Rectal smooth muscle tissue (tissue), 1 donor: ENCODE measurements at regions not wholly inside any gene's neighbourhood (a gene's known extent, or its start where the extent isn't known, plus 50 kb on each side); places are given as distances from the start of the nearest gene placed in this dataset.

Source experiments
- H3K27ac ChIP-seq: one replicate; pipeline ENCODE4 v1.7.0; 2013; ENCODE audit warnings: low read depth, low read length, inconsistent platforms
- H3K27me3 ChIP-seq: one replicate; pipeline ENCODE4 v1.7.0; 2013; ENCODE audit warnings: low read length; ENCODE audit not compliant: control insufficient read depth, insufficient read depth
- H3K36me3 ChIP-seq: one replicate; pipeline ENCODE4 v1.7.0; 2013; ENCODE audit warnings: low read length; ENCODE audit not compliant: control insufficient read depth, insufficient read depth
- H3K4me1 ChIP-seq: one replicate; pipeline ENCODE4 v1.7.0; 2013; ENCODE audit warnings: low read length; ENCODE audit not compliant: control insufficient read depth, insufficient read depth
- H3K4me3 ChIP-seq: one replicate; pipeline ENCODE4 v1.7.0; 2013; ENCODE audit warnings: low read length
- H3K9ac ChIP-seq: one replicate; pipeline ENCODE4 v1.7.0; 2013; ENCODE audit warnings: low read length

DNA sequence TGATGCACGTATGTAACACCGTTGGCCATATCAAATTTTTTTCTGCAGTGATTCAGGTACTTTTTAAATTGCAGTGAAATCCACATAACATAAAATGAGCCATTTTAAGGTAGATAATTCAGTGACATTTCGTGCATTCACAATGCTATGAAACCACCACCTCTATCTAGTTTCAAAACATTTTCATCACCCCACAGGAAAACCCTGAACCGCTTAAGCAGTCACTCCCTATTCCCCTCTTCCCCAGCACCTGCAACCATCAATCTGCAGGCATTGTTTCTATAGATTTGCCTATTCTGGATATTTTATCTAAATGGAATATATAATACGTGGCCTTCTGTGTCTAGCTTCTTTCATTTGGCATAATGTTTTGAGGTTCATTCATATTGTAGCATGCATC lies 79.2 kb downstream of the BOD1 start:
- H3K27me3 ChIP-seq, result no peaks in the 10 kb centered on the region
- no peaks in the 10 kb centered on the region for H3K4me1 ChIP-seq
- H3K27ac ChIP-seq, result no peak overlapping the region
- H3K4me3 ChIP-seq, result no peak overlapping the region
- H3K36me3 ChIP-seq, result no peaks in the 10 kb centered on the region
- no peak overlapping the region for H3K9ac ChIP-seq

DNA sequence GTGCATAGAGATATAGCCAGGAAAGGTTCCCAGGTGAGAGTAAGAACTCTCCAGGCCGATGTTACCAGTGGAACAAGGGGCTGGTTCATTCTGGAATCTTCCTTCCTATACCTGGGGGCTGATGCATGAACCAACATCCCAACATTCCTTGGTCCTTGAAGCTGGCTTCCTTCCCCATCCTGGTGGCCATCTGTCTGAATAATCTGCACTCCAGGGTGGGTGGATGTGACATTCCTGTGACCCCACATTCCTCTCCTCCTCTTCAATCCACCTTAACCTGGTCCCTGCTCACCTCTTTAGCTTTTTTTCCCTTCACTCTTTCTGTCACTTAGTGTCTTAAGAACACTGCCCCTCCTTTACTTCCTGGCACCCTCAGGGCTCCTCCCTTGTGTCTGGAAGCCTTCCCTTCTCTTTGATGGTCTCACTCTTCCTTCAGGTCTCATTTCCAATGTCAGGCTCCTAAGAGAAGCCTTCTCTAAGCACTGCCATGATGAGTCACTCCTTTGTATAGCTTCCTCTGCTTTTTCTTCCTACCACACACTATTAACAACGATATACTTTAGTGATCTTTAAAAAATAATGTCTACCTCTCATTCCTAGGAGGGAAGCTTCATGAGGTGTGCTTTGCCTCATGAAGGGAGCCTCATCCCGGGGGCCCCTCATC lies 80.3 kb downstream of the BOD1 start:
- Histone ChIP-seq H3K4me1 (no peaks in the 10 kb centered on the region), H3K27me3 (no peaks in the 10 kb centered on the region), H3K27ac (no peak overlapping the region), H3K4me3 (no peak overlapping the region), H3K9ac (no peak overlapping the region), H3K36me3 (no peaks in the 10 kb centered on the region)

DNA sequence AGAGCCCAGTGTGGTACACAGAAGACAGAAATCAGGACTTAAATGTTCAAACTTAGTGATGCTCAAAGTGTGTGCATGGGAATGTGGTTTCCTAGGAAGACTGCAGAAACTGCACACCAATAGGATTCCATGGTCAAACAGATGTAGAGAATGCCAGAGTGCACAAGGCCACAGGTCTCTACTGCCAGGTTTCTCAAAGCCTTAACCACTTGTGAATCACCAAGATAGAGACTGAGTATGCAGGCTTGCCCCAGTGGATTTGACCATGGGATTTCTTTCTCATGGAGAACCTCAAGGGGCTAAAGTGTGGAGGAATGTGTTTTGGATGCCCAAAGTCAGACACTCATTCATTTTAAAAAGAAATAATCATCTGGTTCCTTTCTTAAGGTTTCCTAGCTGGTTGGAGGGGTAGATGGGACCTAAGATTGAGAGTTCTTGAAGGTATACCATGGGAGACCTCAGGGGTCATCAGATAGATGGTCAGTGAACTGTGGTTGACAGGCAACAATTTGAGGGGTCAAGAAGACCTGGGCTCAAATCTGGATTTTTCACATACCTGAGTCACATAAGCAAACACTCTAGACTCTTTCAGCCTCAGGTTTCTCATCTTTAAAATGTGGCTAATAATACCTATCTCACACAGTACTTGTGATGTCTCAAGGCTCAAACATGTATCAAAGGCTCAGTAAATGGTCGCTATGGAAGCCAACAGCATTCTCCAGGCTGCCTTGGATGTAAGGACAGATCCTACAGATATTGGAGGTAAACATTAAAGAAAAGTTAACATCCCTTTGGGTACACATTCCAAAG lies 81.1 kb downstream of the BOD1 start:
- Histone ChIP-seq H3K36me3 (no peaks in the 10 kb centered on the region), H3K27ac (no peak overlapping the region), H3K27me3 (no peaks in the 10 kb centered on the region), H3K9ac (no peak overlapping the region), H3K4me3 (no peak overlapping the region), H3K4me1 (no peaks in the 10 kb centered on the region)

DNA sequence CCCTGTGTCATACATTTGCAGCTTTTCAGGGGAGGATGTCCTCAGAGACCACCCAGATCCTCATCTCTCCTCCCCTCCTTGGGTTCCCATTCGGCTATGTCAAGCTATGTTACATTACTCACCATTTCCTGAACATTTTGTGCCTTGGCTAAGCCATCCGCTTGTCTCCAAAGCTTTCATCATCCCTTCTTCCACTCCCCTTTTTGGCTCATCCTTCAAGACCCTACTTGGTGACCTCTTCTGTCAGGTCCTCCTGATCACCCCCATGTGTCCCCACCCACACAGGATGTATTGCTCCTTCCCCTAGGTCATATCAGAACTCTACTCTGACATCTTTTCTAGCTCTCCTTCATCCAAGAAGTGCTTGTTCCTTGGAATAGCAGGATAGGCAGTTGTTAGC lies 81.8 kb downstream of the BOD1 start:
- Histone ChIP-seq H3K4me1 (no peaks in the 10 kb centered on the region), H3K4me3 (no peak overlapping the region), H3K9ac (no peak overlapping the region), H3K27ac (no peak overlapping the region), H3K36me3 (no peaks in the 10 kb centered on the region), H3K27me3 (no peaks in the 10 kb centered on the region)

DNA sequence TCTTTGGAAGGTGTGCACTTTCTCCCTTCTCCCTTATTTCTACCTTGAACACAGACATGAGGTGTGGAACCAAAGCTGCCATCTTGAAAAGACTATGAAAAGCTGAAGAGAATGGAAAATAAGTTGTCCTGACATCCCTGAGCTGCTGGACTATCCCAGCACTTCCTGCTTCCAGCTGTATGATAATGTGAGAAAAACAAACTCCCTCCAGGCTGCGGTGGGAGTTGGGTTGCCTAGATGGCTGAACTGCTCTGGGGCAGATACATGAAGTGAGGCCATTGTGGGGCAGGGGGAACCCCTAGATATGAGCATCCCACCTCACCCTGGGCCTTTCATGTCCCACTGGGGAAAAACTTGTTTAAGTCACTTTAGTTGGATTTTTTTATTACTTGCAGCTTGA lies 82.4 kb downstream of the BOD1 start:
- Histone ChIP-seq H3K4me1 (no peaks in the 10 kb centered on the region), H3K27ac (no peak overlapping the region), H3K27me3 (no peaks in the 10 kb centered on the region), H3K4me3 (no peak overlapping the region), H3K36me3 (no peaks in the 10 kb centered on the region), H3K9ac (no peak overlapping the region)

DNA sequence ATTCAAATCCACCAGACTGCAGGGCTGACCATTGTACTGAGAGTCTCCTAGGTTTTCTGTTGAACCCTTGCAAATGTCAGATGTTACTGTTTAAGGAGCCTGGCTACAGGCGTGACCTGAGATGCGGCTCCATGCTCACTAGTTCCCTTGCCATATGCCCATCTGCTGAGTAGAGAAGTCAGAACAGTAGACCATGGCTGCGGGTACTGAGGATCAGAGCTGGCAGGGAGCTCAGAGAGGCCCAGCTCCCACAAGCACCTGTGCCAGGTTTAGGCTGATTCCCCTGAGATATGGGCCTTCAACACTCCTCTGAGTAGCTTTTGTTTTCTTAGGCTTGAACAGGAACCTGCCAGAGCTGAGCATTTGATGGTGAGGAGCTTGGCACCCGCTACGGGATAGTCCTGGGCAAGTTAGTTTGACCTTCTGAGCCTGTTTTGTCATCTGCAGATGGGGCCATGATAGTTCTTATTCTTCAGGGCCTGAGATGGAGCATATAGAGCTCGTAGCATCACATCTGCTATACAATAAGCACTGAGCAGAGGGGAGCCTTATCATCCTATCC lies 83.7 kb downstream of the BOD1 start:
- Histone ChIP-seq H3K27ac (no peak overlapping the region), H3K4me3 (no peak overlapping the region)

DNA sequence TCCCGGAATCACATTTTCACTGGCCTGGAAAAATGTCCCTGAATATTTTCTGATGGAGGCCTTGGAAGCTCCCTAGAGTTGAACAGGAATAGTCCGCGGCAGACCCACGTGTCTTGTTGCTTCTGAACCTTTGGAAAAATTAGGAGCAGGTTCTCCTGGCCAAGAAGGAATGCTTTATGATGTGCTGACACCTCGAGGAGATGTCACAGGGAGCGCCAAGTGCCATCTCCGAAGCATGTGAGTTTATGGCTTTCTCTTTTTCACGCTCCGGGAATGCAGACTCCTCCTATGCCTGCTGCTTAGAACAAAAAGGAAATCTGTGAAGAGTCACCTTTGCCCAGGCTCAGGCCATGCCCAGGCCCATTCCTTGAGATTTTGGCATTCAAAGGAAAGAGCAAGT lies 84.6 kb downstream of the BOD1 start:
- no peak overlapping the region for H3K27ac ChIP-seq
- no peak overlapping the region for H3K4me3 ChIP-seq
- no peak overlapping the region for H3K9ac ChIP-seq

More for the DNA sequence above, 83.7 kb downstream of the BOD1 start:
- no peak overlapping the region for H3K9ac ChIP-seq
- H3K27me3 ChIP-seq, result no peaks in the 10 kb centered on the region
- H3K36me3 ChIP-seq, result no peaks in the 10 kb centered on the region
- no peaks in the 10 kb centered on the region for H3K4me1 ChIP-seq

DNA sequence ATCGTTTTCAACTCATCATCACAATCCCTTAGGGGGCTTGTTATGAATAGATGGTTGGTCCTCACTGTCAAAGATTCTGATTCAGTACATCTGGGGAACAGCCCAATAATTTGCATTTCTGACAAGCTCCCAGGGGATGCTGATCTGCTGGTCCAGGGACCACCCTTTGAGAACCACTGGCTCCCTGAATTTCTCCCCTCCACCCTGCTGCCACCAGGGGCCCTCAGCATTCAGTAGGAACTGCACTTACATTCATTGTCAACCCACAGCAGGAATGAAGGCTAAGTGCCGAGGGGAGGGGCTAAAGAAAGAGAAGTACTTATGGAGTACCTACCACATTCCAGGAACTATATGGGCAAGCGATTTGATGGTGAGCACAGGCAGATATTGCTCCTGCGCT lies 85.9 kb downstream of the BOD1 start:
- H3K4me1 ChIP-seq, result no peaks in the 10 kb centered on the region
- no peak overlapping the region for H3K27ac ChIP-seq
- H3K27me3 ChIP-seq, result no peaks in the 10 kb centered on the region
- H3K9ac ChIP-seq, result no peak overlapping the region
- no peak overlapping the region for H3K4me3 ChIP-seq
- no peaks in the 10 kb centered on the region for H3K36me3 ChIP-seq

More for the DNA sequence above, 84.6 kb downstream of the BOD1 start:
- no peaks in the 10 kb centered on the region for H3K36me3 ChIP-seq
- no peaks in the 10 kb centered on the region for H3K4me1 ChIP-seq
- no peaks in the 10 kb centered on the region for H3K27me3 ChIP-seq

DNA sequence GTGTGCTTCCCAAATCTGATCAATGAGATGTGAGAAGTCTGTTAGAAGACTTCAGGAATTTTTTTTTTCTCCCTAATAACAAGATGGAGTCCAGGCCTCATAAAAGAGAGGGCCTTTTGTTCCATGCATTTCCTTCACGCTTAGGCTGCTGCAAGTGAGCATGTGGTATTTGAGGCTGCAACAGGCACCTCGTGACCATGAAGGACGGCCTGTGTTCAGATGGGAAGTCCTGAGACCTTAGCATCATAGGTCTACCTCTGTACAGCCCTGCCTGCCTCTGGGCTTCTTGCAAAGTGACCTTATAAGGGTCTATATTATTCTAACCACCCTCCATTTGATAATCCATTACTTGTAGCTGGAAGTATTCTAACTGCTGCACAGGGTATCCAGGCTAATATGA lies 86.6 kb downstream of the BOD1 start:
- Histone ChIP-seq H3K27ac (no peak overlapping the region), H3K9ac (no peak overlapping the region), H3K27me3 (no peaks in the 10 kb centered on the region), H3K4me1 (no peaks in the 10 kb centered on the region), H3K36me3 (no peaks in the 10 kb centered on the region), H3K4me3 (no peak overlapping the region)

DNA sequence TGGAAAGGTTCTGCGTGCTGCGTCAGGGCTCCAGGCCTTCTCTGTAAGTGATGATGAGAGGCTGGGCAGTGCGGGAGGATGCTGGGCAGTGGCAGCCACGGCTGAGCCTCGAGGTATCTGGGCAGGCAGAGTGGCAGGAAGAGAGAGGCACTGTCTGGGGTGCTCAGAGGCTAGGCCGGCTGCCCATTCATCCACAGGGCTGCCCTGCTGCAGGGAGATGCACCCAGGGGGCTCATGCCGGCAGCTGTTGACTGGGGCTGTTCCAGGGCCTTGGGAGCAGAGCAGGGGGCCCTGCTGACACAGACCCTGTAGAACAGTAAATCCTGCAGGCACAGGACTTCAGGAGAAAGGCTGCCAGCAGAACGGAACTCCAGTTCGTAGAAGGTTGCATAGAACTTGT lies 88.8 kb downstream of the BOD1 start:
- Histone ChIP-seq H3K27me3 (no peaks in the 10 kb centered on the region), H3K4me3 (no peak overlapping the region), H3K4me1 (no peaks in the 10 kb centered on the region), H3K36me3 (no peaks in the 10 kb centered on the region), H3K27ac (no peak overlapping the region), H3K9ac (no peak overlapping the region)

DNA sequence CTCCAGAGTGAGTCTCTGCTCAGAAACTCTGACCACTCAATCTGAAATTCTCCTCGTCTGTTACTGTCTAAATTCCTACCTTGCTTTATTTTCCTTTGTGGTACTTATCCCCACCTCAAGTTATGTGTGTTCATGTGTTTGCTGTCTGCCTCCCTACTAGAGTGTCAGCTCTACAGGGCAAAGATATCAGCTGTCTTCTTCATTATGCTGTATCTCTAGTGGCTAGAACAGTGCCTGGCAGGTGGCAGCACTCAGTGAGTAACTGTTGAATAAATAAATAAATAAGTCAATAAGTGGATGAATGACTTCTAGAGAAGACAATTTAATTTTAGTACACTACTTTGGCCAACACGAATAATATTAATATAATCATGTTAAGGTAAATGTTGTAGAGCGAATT lies 92.3 kb downstream of the BOD1 start:
- no peaks in the 10 kb centered on the region for H3K27me3 ChIP-seq
- no peaks in the 10 kb centered on the region for H3K4me1 ChIP-seq
- no peak overlapping the region for H3K27ac ChIP-seq
- H3K4me3 ChIP-seq, result no peak overlapping the region
- no peak overlapping the region for H3K9ac ChIP-seq
- H3K36me3 ChIP-seq, result no peaks in the 10 kb centered on the region

DNA sequence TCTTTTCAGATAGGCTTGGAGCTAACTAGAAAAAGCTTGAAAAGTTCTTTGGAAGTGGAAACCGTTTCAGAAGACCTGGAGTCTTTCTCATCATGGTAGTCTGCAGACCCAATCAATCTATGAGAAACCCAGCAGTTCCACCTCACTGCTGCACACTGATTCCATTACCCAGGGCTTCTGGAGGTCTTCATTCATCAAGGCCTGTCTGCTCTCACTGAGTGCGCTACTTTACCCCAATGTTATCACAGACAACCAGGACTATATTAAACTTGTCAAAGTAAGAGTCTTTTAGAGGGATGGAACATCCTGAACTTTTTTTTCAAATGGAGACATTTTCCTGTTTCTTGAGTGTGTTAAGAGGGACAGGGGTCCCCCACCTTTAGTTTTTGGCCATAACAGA lies 93.1 kb downstream of the BOD1 start:
- H3K36me3 ChIP-seq, result no peaks in the 10 kb centered on the region
- no peak overlapping the region for H3K4me3 ChIP-seq
- H3K27me3 ChIP-seq, result no peaks in the 10 kb centered on the region
- no peak overlapping the region for H3K27ac ChIP-seq
- no peak overlapping the region for H3K9ac ChIP-seq
- no peaks in the 10 kb centered on the region for H3K4me1 ChIP-seq

DNA sequence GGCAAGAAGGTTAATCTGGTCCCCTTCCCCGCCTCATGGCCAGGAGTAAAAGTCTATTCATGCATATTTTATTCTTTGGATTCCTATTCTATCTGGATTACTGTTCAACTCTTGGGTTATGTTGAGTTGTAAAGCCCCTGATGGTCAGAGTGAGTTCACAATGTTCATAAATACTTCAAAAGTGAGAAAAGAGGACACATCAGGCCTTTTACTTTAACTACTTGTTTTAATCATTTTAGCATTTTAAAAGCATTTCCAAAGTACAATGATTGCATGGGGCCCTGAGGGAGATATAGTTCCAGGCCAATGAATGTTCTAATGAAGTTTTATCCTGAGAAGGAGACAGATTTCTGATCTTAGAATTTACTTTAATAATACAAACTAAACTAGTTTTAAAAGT lies 93.9 kb downstream of the BOD1 start:
- no peak overlapping the region for H3K9ac ChIP-seq
- no peak overlapping the region for H3K4me3 ChIP-seq
- no peaks in the 10 kb centered on the region for H3K4me1 ChIP-seq
- no peak overlapping the region for H3K27ac ChIP-seq
- no peaks in the 10 kb centered on the region for H3K36me3 ChIP-seq
- H3K27me3 ChIP-seq, result no peaks in the 10 kb centered on the region
